ENCODE measurements at regions not wholly inside any gene's neighbourhood (a gene's known extent, or its start where the extent isn't known, plus 50 kb on each side); places are given as distances from the start of the nearest gene placed in this dataset.

GRCh38 chr14:66360366-66360926 lies 125.7 kb upstream of the CCDC196 start:
- no peak for DNase-seq
- no peaks in the 10 kb centered on the region for H3K36me3 Mint-ChIP-seq

GRCh38 chr14:66361013-66361412 lies 125.2 kb upstream of the CCDC196 start:
- DNase-seq (no peak), ATAC-seq (no peak)
- Histone ChIP-seq H3K36me3 (ENCODE audit: control insufficient read depth, insufficient read depth, low read length) (no peaks in the 10 kb centered on the region), H3K4me3 (ENCODE audit: low read length) (no peak overlapping the region), H3K4me1 (ENCODE audit: control insufficient read depth, insufficient read depth, low read length) (no peaks in the 10 kb centered on the region), H3K9me3 (ENCODE audit: control insufficient read depth, insufficient read depth, low read length) (no peaks in the 10 kb centered on the region), H3K27ac (ENCODE audit: low read length) (no peak overlapping the region), H3K27me3 (ENCODE audit: control insufficient read depth, insufficient read depth, low read length) (no peaks in the 10 kb centered on the region)
- no peak for TF ChIP-seq CTCF (IDR thresholded peaks at IDR 0.05)
- H3K27me3 Mint-ChIP-seq (ENCODE audit: low read depth in 2 of 2): peaks cover 3 to 16% of the 10 kb centered on the region in 2 donors
- H3K4me3 Mint-ChIP-seq: no peak overlapping the region
- no peaks in the 10 kb centered on the region for H3K9me3 Mint-ChIP-seq
- no CpG with 5 or more reads among the region's 2 CpGs for WGBS (ENCODE audit: insufficient coverage)
- H3K4me1 Mint-ChIP-seq: no peaks in the 10 kb centered on the region
- no peaks in the 10 kb centered on the region for H3K36me3 Mint-ChIP-seq
- intact Hi-C loops (cut with micrococcal nuclease): loop anchor here (2.0 kb wide), 1 partner anchor 926 kb away; no protein-coding TSS in a partner anchor
- H3K27ac Mint-ChIP-seq: no peak overlapping the region

More at GRCh38 chr14:66360366-66360926, 125.7 kb upstream of the CCDC196 start:
- no peak overlapping the region for H3K27ac ChIP-seq (ENCODE audit: low read length)
- H3K27ac Mint-ChIP-seq: no peak overlapping the region
- H3K27me3 Mint-ChIP-seq (ENCODE audit: low read depth in 2 of 2): peaks cover 3 to 16% of the 10 kb centered on the region in 2 donors
- H3K4me3 Mint-ChIP-seq: no peak overlapping the region
- no peaks in the 10 kb centered on the region for H3K4me1 Mint-ChIP-seq
- H3K9me3 ChIP-seq (ENCODE audit: control insufficient read depth, insufficient read depth, low read length): no peaks in the 10 kb centered on the region
- no peaks in the 10 kb centered on the region for H3K4me1 ChIP-seq (ENCODE audit: control insufficient read depth, insufficient read depth, low read length)
- H3K9me3 Mint-ChIP-seq: no peaks in the 10 kb centered on the region
- no peak for ATAC-seq
- no peak for TF ChIP-seq CTCF (IDR thresholded peaks at IDR 0.05)
- H3K4me3 ChIP-seq (ENCODE audit: low read length): no peak overlapping the region
- no peaks in the 10 kb centered on the region for H3K27me3 ChIP-seq (ENCODE audit: control insufficient read depth, insufficient read depth, low read length)
- 91% methylated on average over 8 of the region's 8 CpGs for WGBS (ENCODE audit: insufficient coverage)
- intact Hi-C loops (cut with micrococcal nuclease): loop anchor here (2.0 kb wide), 1 partner anchor 926 kb away; no protein-coding TSS in a partner anchor
- H3K36me3 ChIP-seq (ENCODE audit: control insufficient read depth, insufficient read depth, low read length): no peaks in the 10 kb centered on the region

- H3K27ac Mint-ChIP-seq: no peak overlapping the region
- Histone ChIP-seq H3K27me3 (ENCODE audit: control insufficient read depth, insufficient read depth, low read length) (no peaks in the 10 kb centered on the region), H3K27ac (ENCODE audit: low read length) (no peak overlapping the region), H3K9me3 (ENCODE audit: control insufficient read depth, insufficient read depth, low read length) (no peaks in the 10 kb centered on the region), H3K4me3 (ENCODE audit: low read length) (no peak overlapping the region), H3K4me1 (ENCODE audit: control insufficient read depth, insufficient read depth, low read length) (no peaks in the 10 kb centered on the region), H3K36me3 (ENCODE audit: control insufficient read depth, insufficient read depth, low read length) (no peaks in the 10 kb centered on the region)
- H3K9me3 Mint-ChIP-seq: no peaks in the 10 kb centered on the region
- 90% methylated on average over 4 of the region's 4 CpGs for WGBS (ENCODE audit: insufficient coverage)
- H3K36me3 Mint-ChIP-seq: no peaks in the 10 kb centered on the region
- H3K4me3 Mint-ChIP-seq: no peak overlapping the region
- TF ChIP-seq CTCF (IDR thresholded peaks at IDR 0.05): no peak
- no peaks in the 10 kb centered on the region for H3K4me1 Mint-ChIP-seq
- peaks cover 0 to 7% of the 10 kb centered on the region in 2 donors for H3K27me3 Mint-ChIP-seq (ENCODE audit: low read depth in 2 of 2)
- DNase-seq (no peak), ATAC-seq (no peak)
- intact Hi-C loops (cut with micrococcal nuclease): no loop called here
These were observed 120.8 kb upstream of the CCDC196 start for GRCh38 chr14:66365388-66365787.

- Mint-ChIP-seq H3K27ac (no peak overlapping the region), H3K27me3 (ENCODE audit: low read depth in 2 of 2) (peaks cover 0 to 2% of the 10 kb centered on the region in 2 donors), H3K9me3 (no peaks in the 10 kb centered on the region), H3K36me3 (no peaks in the 10 kb centered on the region), H3K4me3 (no peak overlapping the region), H3K4me1 (no peaks in the 10 kb centered on the region)
- no peaks in the 10 kb centered on the region for H3K4me1 ChIP-seq (ENCODE audit: control insufficient read depth, insufficient read depth, low read length)
- no peaks in the 10 kb centered on the region for H3K36me3 ChIP-seq (ENCODE audit: control insufficient read depth, insufficient read depth, low read length)
- no peak overlapping the region for H3K27ac ChIP-seq (ENCODE audit: low read length)
- H3K9me3 ChIP-seq (ENCODE audit: control insufficient read depth, insufficient read depth, low read length): no peaks in the 10 kb centered on the region
- intact Hi-C loops (cut with micrococcal nuclease): no loop called here
- H3K27me3 ChIP-seq (ENCODE audit: control insufficient read depth, insufficient read depth, low read length): no peaks in the 10 kb centered on the region
- 78% methylated on average over 2 of the region's 4 CpGs for WGBS (ENCODE audit: insufficient coverage)
- ATAC-seq (no peak), DNase-seq (no peak)
- TF ChIP-seq CTCF (IDR thresholded peaks at IDR 0.05): no peak
- H3K4me3 ChIP-seq (ENCODE audit: low read length): no peak overlapping the region
These were observed 116.9 kb upstream of the CCDC196 start for GRCh38 chr14:66369157-66369697.

Data from natural killer cell (primary cell).